Right cardiac atrium (tissue), 5 donors: ENCODE measurements at regions not wholly inside any gene's neighbourhood (a gene's known extent, or its start where the extent isn't known, plus 50 kb on each side); places are given as distances from the start of the nearest gene placed in this dataset.

Experiments used
- ATAC-seq, 2 donors: fragments of 200-7000 bp; cut with Tn5 transposase; one replicate each; pipeline versions ENCODE4 v1.8.0 to v1.9.1; 2020; ENCODE audit warnings: moderate library complexity in 2 of 2, mild to moderate bottlenecking in 1 of 2
- DNase-seq, 3 donors: peaks; one replicate each; pipeline ENCODE4 v3.0.0-alpha.2; 2020
- H3K27ac ChIP-seq: one replicate; pipeline ENCODE4 v1.5.1; 2013; ENCODE audit warnings: mild to moderate bottlenecking, low read length, control low read depth, moderate library complexity
- H3K27me3 ChIP-seq: one replicate; pipeline ENCODE4 v1.6.1; 2013; ENCODE audit not compliant: control insufficient read depth, insufficient read depth
- H3K4me1 ChIP-seq: one replicate; pipeline ENCODE4 v1.6.1; 2013; ENCODE audit warnings: low read length; ENCODE audit not compliant: control insufficient read depth, insufficient read depth
- H3K4me3 ChIP-seq: one replicate; pipeline ENCODE4 v1.5.1; 2013; ENCODE audit warnings: low read length, control low read depth
- H3K9me3 ChIP-seq: one replicate; pipeline ENCODE4 v1.6.1; 2013; ENCODE audit warnings: low read length; ENCODE audit not compliant: control insufficient read depth
- WGBS: extraction: QIAGEN DNeasy Blood & Tissue Kit; methylation state at CpG from one replicate; pipeline ENCODE4 v1.1.7; 2013; 5-methylcytosine and 5-hydroxymethylcytosine counted together
- intact Hi-C, 4 donors: fragments of 100-400 bp; cut with DNase I; formaldehyde crosslinking; loops; one replicate each; pipeline versions ENCODE4 v1.11.0 to v1.14.0; 2022 to 2023
- donor health status: healthy with polysubstance abuse.
- donor health status: DM: no; HTN: yes; CAD: no.
- donor health status: DM: no; HTN: no; CAD: no.
- donor health status: DM: no; HTN: yes; CAD: no; lungs with severe emphysema.
- donor health status: DM: yes; HTN: yes; CAD: no.

- Histone ChIP-seq H3K9me3 (no peaks in the 10 kb centered on the region), H3K4me1 (no peaks in the 10 kb centered on the region), H3K27ac (no peak overlapping the region), H3K27me3 (no peaks in the 10 kb centered on the region), H3K4me3 (no peak overlapping the region)
- WGBS: 53% methylated on average over 9 of the region's 9 CpGs
- intact Hi-C loops: no loop called here
- ATAC-seq: no peak
- DNase-seq: no peak
Observed at GRCh38 chr17:79424471-79425185, 186.2 kb downstream of the RBFOX3 start.

- Histone ChIP-seq H3K9me3 (no peaks in the 10 kb centered on the region), H3K4me3 (no peak overlapping the region), H3K4me1 (no peaks in the 10 kb centered on the region), H3K27me3 (no peaks in the 10 kb centered on the region), H3K27ac (no peak overlapping the region)
- intact Hi-C loops: no loop called here
- WGBS: 72% methylated on average over 18 of the region's 18 CpGs
- no peak for ATAC-seq
- no peak for DNase-seq
Observed at GRCh38 chr17:79423811-79424465, 186.9 kb downstream of the RBFOX3 start.

DNA sequence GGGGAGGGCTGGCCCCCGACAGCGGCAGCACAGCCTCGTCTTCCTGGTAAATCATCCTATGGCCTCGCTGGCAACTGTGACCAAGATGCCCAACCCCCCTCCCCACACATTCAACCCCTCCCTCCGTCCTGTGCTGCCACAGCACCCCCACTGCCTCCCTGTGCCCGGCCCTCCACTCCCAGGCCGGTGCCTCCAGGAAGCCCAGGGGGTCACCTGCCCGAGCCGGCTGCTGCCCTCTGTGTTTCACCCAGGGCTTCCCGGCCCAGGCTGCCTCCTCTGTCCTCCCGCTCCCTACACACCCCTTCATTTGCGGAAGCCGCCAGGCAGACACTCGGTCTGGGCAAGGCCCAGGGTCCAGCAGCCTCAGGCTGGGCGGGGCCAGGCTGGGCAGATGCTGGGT, 188.6 kb downstream of the RBFOX3 start:
- ATAC-seq: no peak
- no peaks in the 10 kb centered on the region for H3K27me3 ChIP-seq

GRCh38 chr17:79420318-79421243, 190.3 kb downstream of the RBFOX3 start:
- Histone ChIP-seq H3K9me3 (no peaks in the 10 kb centered on the region), H3K4me1 (no peaks in the 10 kb centered on the region), H3K27me3 (no peaks in the 10 kb centered on the region), H3K27ac (no peak overlapping the region), H3K4me3 (no peak overlapping the region)
- intact Hi-C loops: no loop called here
- DNase-seq: no peak
- no peak for ATAC-seq
- 47% methylated on average over 19 of the region's 19 CpGs for WGBS

More for the DNA sequence above, 188.6 kb downstream of the RBFOX3 start:
- Histone ChIP-seq H3K27ac (no peak overlapping the region), H3K4me3 (no peak overlapping the region), H3K9me3 (no peaks in the 10 kb centered on the region), H3K4me1 (no peaks in the 10 kb centered on the region)
- DNase-seq: no peak
- WGBS: 67% methylated on average over 15 of the region's 15 CpGs
- intact Hi-C loops: no loop called here

DNA sequence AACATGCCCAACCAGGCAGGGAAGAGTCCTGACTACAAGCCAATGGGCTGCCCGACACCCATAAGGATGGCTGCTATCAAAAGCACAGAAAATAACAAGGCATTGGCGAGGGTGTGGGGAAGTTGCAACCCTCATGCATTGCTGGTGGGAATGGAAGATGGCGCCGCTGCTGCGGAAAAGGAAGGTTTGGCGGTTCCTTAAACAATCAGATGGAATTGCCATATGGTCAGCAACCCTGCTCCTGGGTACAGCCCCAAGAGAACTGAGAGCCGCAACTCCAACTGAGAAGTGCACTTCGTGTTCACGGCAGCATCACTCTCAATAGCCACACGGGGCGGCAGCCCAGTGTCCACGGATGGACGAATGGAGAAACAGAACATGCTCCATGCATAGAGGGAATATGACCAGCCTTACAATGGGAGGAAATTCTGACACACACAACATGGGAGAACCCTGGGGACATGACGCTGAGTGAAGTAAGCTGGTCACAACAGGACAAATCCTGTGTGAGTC, 193.3 kb downstream of the RBFOX3 start:
- Histone ChIP-seq H3K9me3 (no peaks in the 10 kb centered on the region), H3K4me1 (no peaks in the 10 kb centered on the region), H3K27ac (no peak overlapping the region), H3K4me3 (no peak overlapping the region), H3K27me3 (no peaks in the 10 kb centered on the region)
- DNase-seq: no peak
- WGBS: 84% methylated on average over 14 of the region's 14 CpGs
- ATAC-seq: no peak
- intact Hi-C loops: no loop called here

- Histone ChIP-seq H3K4me1 (no peaks in the 10 kb centered on the region), H3K27me3 (no peaks in the 10 kb centered on the region), H3K9me3 (no peaks in the 10 kb centered on the region), H3K4me3 (no peak overlapping the region), H3K27ac (no peak overlapping the region)
- 72% methylated on average over 9 of the region's 9 CpGs for WGBS
- intact Hi-C loops: no loop called here
- ATAC-seq (no peak), DNase-seq (no peak)
Observed at GRCh38 chr17:79415909-79416308, 194.9 kb downstream of the RBFOX3 start.

GRCh38 chr17:79415365-79415764, 195.5 kb downstream of the RBFOX3 start:
- intact Hi-C loops: no loop called here

DNA sequence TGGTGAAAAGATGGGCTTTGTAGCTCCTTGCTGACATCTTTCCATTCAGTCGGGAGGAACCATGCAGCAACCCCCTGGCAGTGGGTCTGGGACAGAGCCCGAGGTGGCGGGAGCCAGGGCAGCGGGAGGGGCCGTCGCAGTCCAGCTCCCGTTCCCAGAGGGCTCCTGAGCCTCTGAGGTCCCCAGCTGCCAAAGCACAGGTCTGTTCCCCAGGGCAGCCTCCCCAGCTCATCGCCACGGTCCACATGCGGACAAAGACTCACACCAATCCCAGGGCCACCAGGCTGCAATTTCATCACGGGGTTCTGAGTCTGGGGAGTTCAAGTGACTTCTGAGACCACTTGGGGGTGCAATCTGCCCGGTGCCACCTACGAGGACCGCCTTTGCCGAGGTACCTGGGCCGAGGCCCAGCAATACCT, 196.0 kb downstream of the RBFOX3 start:
- WGBS: 55% methylated on average over 16 of the region's 16 CpGs
- Histone ChIP-seq H3K9me3 (no peaks in the 10 kb centered on the region), H3K4me3 (no peak overlapping the region), H3K27me3 (no peaks in the 10 kb centered on the region), H3K27ac (no peak overlapping the region), H3K4me1 (no peaks in the 10 kb centered on the region)
- no peak for ATAC-seq
- intact Hi-C loops: no loop called here
- no peak for DNase-seq

More at GRCh38 chr17:79415365-79415764, 195.5 kb downstream of the RBFOX3 start:
- ATAC-seq (no peak), DNase-seq (no peak)
- no peaks in the 10 kb centered on the region for H3K27me3 ChIP-seq
- H3K4me1 ChIP-seq: no peaks in the 10 kb centered on the region
- H3K4me3 ChIP-seq: no peak overlapping the region
- no peaks in the 10 kb centered on the region for H3K9me3 ChIP-seq
- H3K27ac ChIP-seq: no peak overlapping the region
- 42% methylated on average over 13 of the region's 13 CpGs for WGBS

GRCh38 chr17:79414063-79414792, 196.6 kb downstream of the RBFOX3 start:
- H3K27me3 ChIP-seq: no peaks in the 10 kb centered on the region
- WGBS: 62% methylated on average over 21 of the region's 21 CpGs
- H3K4me1 ChIP-seq: no peaks in the 10 kb centered on the region
- H3K4me3 ChIP-seq: no peak overlapping the region
- intact Hi-C loops: no loop called here
- DNase-seq: no peak
- no peaks in the 10 kb centered on the region for H3K9me3 ChIP-seq
- ATAC-seq: no peak
- no peak overlapping the region for H3K27ac ChIP-seq

GRCh38 chr17:79413611-79414010, 197.2 kb downstream of the RBFOX3 start:
- no peak overlapping the region for H3K27ac ChIP-seq
- no peak overlapping the region for H3K4me3 ChIP-seq
- no peaks in the 10 kb centered on the region for H3K27me3 ChIP-seq
- DNase-seq: no peak
- no peaks in the 10 kb centered on the region for H3K4me1 ChIP-seq
- no peak for ATAC-seq
- intact Hi-C loops: no loop called here
- WGBS: 75% methylated on average over 11 of the region's 11 CpGs
- no peaks in the 10 kb centered on the region for H3K9me3 ChIP-seq
